ENCODE measurements at regions not wholly inside any gene's neighbourhood (a gene's known extent, or its start where the extent isn't known, plus 50 kb on each side); places are given as distances from the start of the nearest gene placed in this dataset.

- TF ChIP-seq POLR2A (IDR thresholded peaks at IDR 0.05; ENCODE audit: low read depth, low read length), result no peak
- no peak for TF ChIP-seq TAF1 (IDR thresholded peaks at IDR 0.05; ENCODE audit: borderline replicate concordance, low read depth, low read length)
- TF ChIP-seq POLR2AphosphoS5 (IDR thresholded peaks at IDR 0.05; ENCODE audit: low read depth, low read length), result no peak
Observed at GRCh38 chr3:145144361-145144760, 1016.6 kb downstream of the PLOD2 start.
